Sigmoid colon (tissue), 4 donors: ENCODE measurements at regions not wholly inside any gene's neighbourhood (a gene's known extent, or its start where the extent isn't known, plus 50 kb on each side); places are given as distances from the start of the nearest gene placed in this dataset.

Experiments
- CTCF ChIP-seq, 4 experiments: fragments of 450-650 bp in 3 of 4; fragments of 200-600 bp in 1 of 4; IDR thresholded peaks; one replicate each; pipeline ENCODE4 v1.5.1; 2016 to 2019; ENCODE audit warnings: antibody characterized with exemption in 4 of 4, mild to moderate bottlenecking in 3 of 4, moderate library complexity in 2 of 4
- POLR2A ChIP-seq, 2 donors: fragments of 450-650 bp; IDR thresholded peaks; one replicate each; pipeline ENCODE4 v1.6.1; 2016; ENCODE audit warnings: antibody characterized with exemption in 2 of 2, mild to moderate bottlenecking in 2 of 2, moderate library complexity in 2 of 2
- POLR2AphosphoS5 ChIP-seq, 4 donors: sonication (generic); formaldehyde crosslinking; IDR thresholded peaks; one replicate each; pipeline ENCODE4 v1.6.1; 2017; ENCODE audit warnings: antibody characterized with exemption in 4 of 4

GRCh38 chr3:13134166-13134878, 61.1 kb upstream of the IQSEC1 start:
- TF ChIP-seq CTCF (IDR thresholded peaks at IDR 0.05) (no peak), POLR2A (IDR thresholded peaks at IDR 0.05) (no peak), POLR2AphosphoS5 (IDR thresholded peaks at IDR 0.05) (no peak)
